GM18861 (cell line): ENCODE measurements at regions not wholly inside any gene's neighbourhood (a gene's known extent, or its start where the extent isn't known, plus 50 kb on each side); places are given as distances from the start of the nearest gene placed in this dataset.
"Not testable (repeated sequence)": the region's sequence is repeated elsewhere in the genome, so short reads cannot be mapped to it uniquely, and the experiment has no call there.

Source experiments
- ATAC-seq: cut with Tn5 transposase; IDR thresholded peaks from one replicate; pipeline ENCODE4 v1.9.1; 2021; ENCODE audit not compliant: unreplicated experiment

DNA sequence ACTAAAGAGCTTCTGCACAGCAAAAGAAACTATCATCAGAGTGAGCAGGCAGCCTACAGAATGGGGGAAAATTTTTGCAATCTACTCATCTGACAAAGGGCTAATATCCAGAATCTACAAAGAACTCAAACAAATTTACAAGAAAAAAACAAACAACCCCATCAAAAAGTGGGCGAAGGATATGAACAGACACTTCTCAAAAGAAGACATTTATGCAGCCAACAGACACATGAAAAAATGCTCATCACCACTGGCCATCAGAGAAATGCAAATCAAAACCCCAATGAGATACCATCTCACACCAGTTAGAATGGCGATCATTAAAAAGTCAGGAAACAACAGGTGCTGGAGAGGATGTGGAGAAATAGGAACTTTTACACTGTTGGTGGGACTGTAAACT is 372.8 kb upstream of the CCL2 start:
- ATAC-seq, result not testable (repeated sequence)

DNA sequence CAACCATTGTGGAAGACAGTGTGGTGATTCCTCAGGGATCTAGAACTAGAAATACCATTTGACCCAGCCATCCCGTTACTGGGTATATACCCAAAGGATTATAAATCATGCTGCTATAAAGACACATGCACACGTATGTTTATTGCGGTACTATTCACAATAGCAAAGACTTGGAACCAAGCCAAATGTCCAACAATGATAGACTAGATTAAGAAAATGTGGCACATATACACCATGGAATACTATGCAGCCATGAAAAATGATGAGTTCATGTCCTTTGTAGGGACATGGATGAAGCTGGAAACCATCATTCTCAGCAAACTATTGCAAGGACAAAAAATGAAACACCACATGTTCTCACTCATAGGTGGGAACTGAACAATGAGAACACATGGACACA is 372.4 kb upstream of the CCL2 start:
- not testable (repeated sequence) for ATAC-seq

DNA sequence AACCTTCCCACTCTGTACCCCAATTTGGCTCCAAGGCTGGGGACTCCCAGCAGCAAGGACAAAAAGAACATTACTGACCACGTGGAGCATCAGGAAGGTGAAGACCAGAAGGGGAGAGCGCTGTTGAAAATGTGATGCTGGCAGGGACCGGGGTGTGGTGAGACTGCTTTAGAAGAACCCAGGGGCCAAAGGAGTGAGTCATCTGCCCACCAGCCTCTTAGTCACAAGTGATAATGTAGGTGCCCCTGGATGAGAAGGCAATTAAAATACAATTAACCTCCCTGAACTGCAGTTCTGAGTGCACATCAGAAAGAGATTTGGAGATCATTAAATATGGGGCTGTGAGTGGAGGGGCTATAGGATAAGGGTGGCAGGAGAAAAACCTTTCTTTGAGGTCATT is 366.6 kb upstream of the CCL2 start:
- no peak for ATAC-seq

DNA sequence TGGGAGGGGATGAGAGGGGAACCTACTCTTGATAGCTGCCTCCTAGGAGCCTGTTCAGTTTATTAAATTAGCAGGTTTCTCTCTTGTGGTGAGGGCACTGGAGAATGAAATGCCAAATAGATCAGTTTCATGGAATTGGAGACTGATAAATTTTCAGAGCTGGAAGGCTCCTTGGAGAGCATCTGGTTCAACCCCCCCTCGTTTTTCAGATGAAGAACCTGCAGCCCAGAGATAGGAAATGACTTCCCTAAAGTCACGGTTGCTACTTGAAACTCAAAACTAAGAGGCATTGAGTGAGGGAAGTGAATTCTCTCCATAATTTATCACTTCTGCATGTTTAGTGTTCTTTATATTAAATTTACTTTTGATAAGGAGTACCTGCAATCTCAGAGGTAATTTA is 366.0 kb upstream of the CCL2 start:
- no peak for ATAC-seq

DNA sequence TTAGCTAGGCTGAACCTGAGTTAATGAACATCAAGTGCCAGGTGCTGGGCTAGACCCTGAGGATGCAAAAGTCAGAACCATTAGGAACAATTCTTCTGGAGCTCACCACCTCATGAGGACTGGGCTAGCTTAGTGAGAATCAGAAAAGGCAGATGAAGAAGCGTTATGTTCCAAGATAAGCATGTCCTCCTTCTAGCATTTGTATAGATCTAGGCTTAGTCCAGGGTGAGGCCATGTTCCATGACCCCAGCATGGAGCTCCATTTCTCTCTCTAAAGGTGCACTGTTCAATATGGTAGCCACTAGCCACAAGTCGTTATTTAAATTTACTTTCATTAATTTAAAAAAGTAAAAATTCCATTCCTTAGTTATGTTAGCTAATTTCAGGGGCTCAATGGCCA is 365.3 kb upstream of the CCL2 start:
- ATAC-seq, result no peak

DNA sequence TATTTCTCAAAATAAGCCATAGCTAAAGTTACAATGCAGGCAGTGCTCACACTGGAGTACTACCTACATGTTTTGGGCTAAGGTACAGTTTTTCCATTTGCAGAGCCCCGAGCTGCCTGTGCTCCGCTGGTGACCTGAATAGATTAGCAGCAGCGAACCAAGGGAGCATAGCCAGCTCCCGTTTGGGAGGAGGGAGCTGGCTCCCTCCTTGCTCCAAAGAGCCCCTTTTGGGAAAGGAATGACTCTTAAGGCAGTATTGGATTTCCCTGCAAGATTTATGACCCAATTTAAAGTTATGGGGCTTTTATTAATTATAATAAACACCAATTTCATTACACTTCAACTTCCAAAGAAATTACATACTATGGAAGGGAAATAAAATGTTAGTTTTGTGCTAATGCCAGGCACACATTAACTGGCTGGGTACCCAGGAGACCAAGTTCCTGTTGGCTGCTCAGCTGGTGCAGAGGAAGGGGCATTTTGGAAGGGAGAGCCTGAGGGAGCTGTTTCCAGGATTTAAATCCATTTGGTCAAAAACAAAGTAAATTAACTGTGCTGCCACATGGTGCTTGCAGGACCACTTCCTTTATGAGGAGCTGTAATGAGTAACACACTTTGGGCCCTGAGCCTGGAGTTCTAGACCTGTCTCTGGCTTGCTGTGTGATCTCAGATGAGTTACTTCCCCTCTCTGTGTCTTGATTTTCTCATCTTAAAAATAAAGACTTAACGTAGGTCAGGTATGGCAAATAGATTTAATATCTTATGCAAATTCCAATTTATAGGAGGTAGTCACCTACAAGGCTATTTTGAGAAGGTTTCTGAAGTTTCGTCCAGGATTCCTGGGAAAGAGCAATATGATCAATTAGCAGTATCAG is 362.1 kb upstream of the CCL2 start:
- no peak for ATAC-seq

DNA sequence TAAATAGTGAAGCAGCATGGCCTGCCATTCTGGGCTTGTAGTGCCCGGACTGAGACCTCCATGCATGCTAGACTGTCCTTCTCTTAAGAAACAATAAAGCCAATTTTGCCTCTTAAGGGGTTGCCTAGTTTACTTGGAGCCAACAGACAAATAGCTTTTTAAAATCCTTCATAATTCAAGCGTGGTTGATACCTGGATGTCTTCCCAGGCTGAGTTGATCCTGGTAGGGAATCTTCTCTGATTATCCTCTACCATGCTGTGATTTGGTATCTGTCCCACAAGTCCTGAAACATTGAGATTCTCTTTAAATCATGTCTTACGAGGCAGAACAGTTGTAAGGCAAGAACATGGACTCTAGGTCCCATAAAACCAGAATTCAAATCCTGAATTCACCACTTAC is 359.6 kb upstream of the CCL2 start:
- ATAC-seq, result no peak

DNA sequence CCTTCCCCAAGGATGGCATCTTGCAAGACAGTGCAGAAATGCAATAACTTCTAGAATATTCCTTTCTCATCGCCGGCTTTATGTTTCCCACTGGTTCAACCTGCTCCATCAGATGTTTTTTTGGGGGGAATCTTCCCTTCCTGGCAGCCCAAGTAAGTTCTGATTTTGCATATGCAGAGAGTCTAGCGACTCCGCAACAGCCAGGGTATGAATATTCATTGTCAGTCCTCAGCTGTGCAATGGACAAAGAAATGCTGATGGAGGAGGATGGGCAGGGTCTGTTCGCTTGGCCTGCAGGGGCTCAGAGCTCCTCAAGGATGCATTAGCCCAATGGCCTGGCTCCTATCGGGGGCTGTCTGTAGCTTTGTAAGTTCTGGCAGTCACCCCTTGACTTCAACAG is 358.8 kb upstream of the CCL2 start:
- ATAC-seq, result no peak

DNA sequence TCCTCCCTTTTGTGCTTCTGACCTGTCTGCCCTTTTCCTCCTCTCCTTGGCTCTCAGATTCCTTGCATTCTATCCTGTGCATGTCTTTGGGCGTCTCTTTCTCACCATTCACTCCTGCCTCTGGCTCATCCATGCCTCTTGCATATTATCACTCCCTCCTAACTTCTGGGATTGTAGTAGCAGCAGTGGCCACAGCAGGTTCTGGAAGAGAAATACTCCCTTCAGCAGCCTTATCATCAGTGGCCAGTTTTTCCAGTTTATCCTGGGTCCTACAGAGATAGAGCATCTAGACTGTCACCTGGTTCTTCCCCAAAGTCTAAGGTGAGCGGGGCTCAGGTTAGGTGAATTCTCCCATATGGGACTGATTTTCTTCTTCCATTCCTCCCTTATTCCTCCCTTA is 354.0 kb upstream of the CCL2 start:
- ATAC-seq, result no peak

DNA sequence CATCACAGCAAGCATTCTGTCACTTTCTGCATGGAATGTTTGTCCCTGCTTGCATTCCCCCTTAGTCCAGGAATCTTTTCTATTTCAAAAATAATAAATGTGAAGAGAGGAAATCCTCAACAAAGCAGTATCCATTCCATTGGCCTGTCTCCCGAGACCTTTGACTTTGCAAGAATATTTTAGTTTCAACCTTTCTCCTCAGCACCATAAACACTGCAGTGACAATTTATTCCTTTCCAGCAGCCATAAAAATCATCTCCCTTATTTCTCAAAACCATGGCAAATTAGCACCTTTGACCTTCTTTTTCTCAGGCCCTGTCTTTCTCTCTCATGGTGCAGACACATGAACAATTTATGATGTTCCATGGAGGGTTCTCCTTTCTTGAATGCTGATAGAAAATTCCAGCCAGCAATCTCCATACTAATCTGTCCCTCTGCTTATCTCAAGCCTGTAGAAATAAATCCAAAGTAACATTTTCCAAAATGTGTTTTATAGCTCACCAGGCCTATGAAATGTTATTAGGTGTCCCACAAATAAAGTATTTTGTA is 352.1 kb upstream of the CCL2 start:
- no peak for ATAC-seq

DNA sequence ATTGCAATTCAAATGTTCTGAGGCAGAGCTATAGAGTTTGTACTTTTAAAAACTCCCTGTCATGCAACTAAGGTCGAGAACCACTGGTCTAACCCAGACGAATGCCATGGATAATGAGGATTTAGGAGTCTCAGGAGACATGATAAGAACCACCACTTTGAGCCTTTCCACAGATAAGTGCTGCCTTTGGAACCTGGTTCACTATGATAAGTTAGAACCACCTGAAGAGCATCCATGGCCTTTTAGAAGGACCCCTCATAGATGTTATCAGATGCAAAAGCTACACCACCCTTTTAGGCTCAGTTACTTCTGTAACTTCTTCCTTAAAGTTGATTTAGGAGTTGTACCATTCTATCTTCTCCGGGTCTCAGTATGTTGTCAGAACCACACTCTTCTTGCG is 350.6 kb upstream of the CCL2 start:
- no peak for ATAC-seq

DNA sequence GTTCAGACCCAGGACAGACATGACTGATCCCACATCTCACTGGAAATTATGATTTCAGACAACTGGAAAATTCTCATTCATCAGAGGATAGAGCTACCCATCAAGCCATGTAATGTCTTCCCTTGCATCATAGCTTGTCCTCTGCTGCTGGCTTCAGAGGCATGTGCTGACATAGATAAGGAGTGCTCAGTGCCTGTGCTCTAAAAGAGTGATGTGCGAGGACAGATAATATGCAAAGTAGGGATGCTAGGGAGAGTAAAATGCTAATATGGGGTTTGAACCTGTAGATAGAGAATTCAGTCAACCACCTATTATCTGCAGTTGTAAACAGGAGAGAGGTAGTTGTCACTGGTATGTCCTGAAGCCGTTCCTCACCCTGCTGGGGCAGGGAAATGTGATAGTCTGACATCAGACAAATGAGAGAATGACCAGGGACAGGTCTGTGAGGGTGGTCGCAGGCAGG is 349.7 kb upstream of the CCL2 start:
- ATAC-seq, result no peak

DNA sequence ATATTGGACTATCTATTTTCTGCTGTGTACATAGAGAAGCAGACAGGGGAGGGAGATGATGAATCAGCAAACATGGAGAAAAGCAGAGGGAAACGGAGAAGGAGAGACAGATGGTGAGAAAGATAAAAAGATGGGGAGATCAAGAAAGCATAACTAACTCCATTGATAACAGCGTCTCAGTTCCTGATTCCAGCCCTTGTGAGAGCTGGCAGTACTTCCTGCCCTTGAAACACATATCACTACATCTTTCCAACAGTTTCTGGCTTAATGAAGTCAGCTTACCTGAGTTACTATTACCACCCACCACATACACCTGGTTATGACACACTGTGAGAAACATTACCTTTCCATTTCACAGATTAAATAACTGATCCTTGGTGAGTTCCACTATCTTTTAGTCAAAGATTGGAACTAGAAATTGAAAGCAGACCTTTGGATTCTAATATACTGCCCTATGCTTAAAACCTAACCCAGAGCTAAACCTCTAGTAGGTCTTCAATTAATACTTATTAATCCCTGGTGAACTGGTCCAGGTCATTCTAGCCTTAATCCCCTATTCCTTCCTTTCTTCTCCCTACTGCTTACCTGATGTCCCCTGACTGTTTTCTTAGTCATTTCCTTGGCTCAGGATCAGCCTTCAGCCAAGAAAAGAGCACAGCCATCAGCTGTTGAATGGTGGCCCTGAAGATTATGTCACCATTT is 346.6 kb upstream of the CCL2 start:
- no peak for ATAC-seq

DNA sequence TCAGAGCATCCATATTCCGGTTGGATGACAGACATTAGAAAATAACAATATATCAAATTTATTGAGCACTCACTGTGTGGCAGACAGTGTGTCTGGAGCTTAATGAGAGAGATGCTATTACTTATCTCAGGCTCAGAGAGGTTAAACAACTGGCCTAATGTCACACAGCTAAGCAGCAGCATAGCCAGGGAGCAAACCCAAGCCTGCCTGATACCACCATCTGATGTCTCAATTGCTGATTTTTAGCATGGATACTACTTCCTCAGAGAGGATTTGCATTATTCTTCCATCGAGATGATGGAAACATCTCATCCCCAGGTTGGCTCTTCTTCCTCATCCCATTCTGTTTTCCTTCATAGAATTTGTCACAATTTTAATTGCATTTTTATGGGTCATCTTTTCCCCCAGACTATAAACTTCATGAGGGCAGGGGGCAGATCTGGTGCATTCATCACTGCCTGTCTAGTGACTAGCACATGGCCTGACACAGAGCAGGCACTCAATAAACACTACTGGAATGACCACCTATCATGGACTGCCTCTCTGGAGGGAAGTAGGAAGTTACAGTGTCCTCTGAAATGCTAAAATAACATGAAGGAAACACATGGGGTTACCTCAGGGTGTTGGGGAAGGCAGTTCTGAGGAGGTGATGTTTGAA is 344.8 kb upstream of the CCL2 start:
- ATAC-seq, result no peak

DNA sequence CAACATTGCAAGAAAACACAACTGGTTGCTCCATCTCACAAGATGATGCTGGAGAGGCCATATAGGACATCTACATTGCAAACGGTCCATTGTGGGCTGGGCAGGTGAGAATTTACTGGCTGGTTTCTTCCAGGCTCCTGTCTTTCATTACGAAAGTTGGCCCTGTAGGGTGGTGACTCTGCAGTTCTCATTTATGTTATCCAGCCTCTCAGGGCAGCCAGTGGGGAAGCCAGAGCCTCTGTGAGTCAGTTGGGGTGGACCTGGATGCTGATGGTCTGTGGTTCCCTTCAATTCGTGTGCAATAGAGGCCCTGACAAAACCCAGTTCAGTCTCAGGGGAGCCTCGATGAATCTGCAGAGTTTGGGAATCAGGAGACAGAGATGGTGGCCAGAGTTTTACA is 341.0 kb upstream of the CCL2 start:
- ATAC-seq, result no peak

DNA sequence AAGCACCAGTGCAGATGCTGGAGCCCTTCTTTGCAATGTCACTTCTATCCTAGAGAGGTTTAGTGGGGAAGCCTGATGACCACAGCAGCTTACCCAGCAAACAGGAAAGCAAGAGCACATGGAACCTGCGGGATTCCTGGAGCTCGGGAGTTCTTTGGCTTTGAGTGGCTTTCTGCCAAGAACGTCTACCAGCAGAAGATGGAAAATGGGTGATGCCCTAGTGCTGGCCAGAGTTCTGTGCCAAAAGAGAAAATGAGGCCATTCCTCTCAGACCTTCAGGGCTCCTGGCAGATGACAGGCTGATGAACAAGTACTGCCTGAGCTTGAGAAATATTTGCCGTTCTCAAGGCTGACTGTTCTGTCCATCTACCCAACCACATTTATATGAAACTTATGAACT is 332.1 kb upstream of the CCL2 start:
- ATAC-seq, result no peak

DNA sequence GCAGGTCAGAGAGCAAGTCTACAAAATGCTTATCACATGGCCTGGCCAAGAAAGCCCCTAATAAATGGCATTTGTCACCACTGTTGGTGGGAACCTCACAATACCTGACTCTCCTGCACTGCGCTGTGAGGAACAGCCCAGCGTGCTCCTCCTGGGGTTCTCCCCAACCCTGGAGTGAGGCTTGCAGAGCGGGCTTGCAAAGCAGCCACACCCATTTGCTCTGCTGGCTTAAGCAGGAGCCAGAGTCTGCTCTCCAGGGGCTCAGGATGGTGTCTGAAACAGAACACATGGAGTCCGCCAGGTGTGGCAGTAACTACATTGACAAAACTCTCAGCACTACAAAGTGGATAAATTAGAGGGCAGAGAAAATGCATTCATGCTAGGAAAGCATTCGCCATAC is 331.0 kb upstream of the CCL2 start:
- no peak for ATAC-seq

DNA sequence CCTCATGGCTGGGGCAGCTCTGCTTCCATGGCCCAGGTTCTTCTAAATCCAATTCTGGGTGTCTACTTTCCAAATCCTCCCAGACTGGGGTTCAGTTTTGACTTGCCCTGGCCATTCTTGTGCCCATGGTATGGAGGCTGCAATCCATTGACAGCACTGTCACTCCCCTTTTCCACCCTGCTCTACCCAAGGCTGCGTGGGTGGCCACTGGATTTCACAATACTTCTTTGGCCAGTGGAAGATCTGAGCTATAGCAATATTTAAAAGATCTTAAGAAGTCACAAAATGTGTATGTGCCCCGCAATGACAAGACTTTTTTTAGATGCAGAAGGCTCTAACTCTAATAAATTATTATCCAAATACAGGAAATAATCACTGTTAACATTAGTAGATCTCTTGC is 329.4 kb upstream of the CCL2 start:
- ATAC-seq, result no peak

DNA sequence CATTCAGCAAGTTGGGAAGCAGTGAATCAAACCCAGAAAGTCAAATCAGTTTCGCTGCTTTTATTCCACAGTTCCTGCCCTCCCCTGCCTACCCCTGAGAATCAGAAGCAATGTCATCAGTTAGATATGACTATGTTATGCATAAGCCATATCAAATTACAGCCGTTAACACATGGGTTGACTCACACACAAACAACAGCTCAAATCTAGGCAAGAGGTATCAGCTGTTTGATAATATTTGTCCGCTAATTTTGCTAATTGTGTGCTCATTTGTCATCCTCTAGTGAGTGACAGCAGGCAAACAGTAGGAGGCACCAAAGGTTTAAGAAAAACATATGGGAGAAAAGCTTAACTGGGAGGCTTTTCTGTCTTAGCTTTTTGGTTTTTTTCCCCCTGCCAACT is 327.4 kb upstream of the CCL2 start:
- ATAC-seq, result no peak

DNA sequence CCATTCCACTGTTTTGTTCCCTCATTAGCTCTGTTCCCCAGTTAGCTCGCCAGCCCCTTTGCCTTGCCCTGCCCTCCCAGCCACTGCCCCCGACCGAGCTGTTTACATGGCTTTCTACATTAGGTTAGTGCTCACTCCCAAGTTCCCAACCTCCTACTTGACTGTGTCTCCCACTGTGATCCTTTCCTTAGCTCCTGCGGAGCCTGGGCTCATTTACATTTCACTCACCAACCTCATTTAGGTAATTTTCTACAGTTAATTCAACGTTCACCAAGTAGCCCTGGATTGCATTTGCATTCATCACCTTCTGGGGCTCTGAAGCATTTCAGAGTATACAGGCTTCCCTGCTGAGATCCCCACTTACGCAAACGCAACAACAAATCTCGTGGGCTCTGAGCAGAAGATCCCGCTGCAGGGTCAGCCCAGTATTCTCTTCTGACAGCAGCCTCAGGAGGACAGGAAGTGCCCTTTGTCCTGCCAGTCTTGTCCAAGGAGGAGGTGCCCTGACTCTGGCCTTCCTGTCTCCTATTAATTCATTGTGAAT is 325.8 kb upstream of the CCL2 start:
- no peak for ATAC-seq

DNA sequence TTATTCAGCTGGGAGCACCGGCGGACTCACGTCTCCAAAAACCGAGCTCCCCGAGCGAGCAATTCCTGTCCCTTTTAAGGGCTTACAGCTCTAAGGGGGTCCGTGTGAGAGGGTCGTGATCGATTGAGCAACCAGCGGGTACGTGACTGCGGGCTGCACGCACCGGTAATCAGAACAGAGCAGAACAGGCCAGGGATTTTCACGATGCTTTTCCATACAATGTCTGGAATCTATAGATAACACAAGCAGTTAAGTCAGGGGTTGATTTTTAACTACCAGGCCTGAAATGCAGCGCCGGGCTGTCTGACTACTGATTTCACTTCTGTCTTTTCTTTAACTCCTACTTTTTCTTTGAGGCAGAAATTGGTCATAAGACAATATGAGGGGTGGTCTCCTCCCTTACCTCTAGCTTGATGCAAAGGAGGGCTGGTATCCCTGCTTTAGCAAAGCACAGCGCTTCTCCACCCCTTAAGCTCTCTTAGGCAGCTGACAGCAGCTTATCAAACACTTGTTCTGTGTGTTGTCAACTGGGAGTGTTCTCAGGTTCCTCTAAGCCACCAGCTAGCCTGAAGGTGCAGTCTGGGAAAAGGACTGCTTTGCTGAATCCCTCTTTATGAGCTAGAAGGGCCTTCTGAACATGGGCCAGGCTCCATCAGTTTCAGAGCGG is 323.8 kb upstream of the CCL2 start:
- not testable (repeated sequence) for ATAC-seq
